Endothelial cell of umbilical vein (primary cell): ENCODE measurements at regions not wholly inside any gene's neighbourhood (a gene's known extent, or its start where the extent isn't known, plus 50 kb on each side); places are given as distances from the start of the nearest gene placed in this dataset.

Source experiments
- BruUV-seq: library from RNA; stranded (reverse); fragments of 400-500 nt; replicated peaks from 2 replicates; lab custom pipeline; 2021; lab: Mats Ljungman, UMichigan
- CTCF ChIA-PET: fragments of 300-600, 350-600 bp; sonication (Branson Sonifier 250); formaldehyde crosslinking; loops from one replicate; lab custom pipeline; 2021; ENCODE audit warnings: antibody characterized with exemption, inconsistent platforms; lab: Charles Lee
- POLR2A ChIA-PET: fragments of 300-600, 350-600 bp; sonication (Branson Sonifier 250); formaldehyde crosslinking; loops from one replicate; lab custom pipeline; 2021; ENCODE audit warnings: antibody characterized with exemption, inconsistent platforms; lab: Charles Lee
- DNase-seq: peaks from one replicate; pipeline ENCODE4 v3.0.0-alpha.2; 2011; ENCODE audit warnings: low read depth, low spot score
- FAIRE-seq: peaks from 2 replicates; lab custom pipeline; 2011; peaks lifted over from hg19 to GRCh38; lab: Jason Lieb, UNC
- H2AFZ ChIP-seq: 2 replicates; pipeline ENCODE4 v1.6.0; 2012; ENCODE audit warnings: low read depth, low read length, control low read depth, inconsistent platforms
- H3K27ac ChIP-seq: 2 replicates; pipeline ENCODE4 v1.5.1; 2011; ENCODE audit warnings: low read depth, mild to moderate bottlenecking, control low read depth, low read length, moderate library complexity; ENCODE audit not compliant: insufficient read depth
- H3K27me3 ChIP-seq, 2 experiments: 2 replicates each; pipeline versions ENCODE4 v1.6.0 to v1.6.1; 2011; ENCODE audit warnings: low read length in 2 of 2, mixed read lengths in 1 of 2; ENCODE audit not compliant: control insufficient read depth in 2 of 2, insufficient read depth in 2 of 2
- H3K36me3 ChIP-seq, 2 experiments: 2 replicates in 1 of 2; 3 replicates in 1 of 2; pipeline ENCODE4 v1.5.1; 2011; ENCODE audit warnings: low read length in 2 of 2, mild to moderate bottlenecking in 1 of 2, moderate library complexity in 1 of 2; ENCODE audit not compliant: control insufficient read depth in 2 of 2, insufficient read depth in 2 of 2; ENCODE audit errors: extremely low read depth in 1 of 2
- H3K4me1 ChIP-seq: 3 replicates; pipeline ENCODE4 v1.5.1; 2011; ENCODE audit warnings: mild to moderate bottlenecking, low read length; ENCODE audit not compliant: control insufficient read depth, insufficient read depth; ENCODE audit errors: extremely low read depth
- H3K4me2 ChIP-seq: 2 replicates; pipeline ENCODE4 v1.6.1; 2011; ENCODE audit warnings: low read length, control low read depth, mixed read lengths; ENCODE audit not compliant: insufficient read depth
- H3K4me3 ChIP-seq, 3 experiments: fragments of 200-600 bp in 1 of 3; sonication (generic), shearing (Covaris generic) in 1 of 3; replicated peaks in 1 of 3; 2 replicates each; pipeline ENCODE4 v1.5.1; 2011 to 2016; ENCODE audit warnings: control low read depth in 3 of 3, low read length in 3 of 3, mild to moderate bottlenecking in 2 of 3, inconsistent platforms in 1 of 3, low read depth in 1 of 3, moderate library complexity in 1 of 3; ENCODE audit not compliant: insufficient read depth in 1 of 3
- H3K79me2 ChIP-seq: 2 replicates; pipeline ENCODE4 v1.6.0; 2012; ENCODE audit warnings: low read length, inconsistent platforms; ENCODE audit not compliant: control insufficient read depth, insufficient read depth
- H3K9ac ChIP-seq: replicated peaks from 2 replicates; pipeline ENCODE3; 2011; ENCODE audit warnings: low read length, control low read depth; ENCODE audit not compliant: insufficient read depth; ENCODE audit errors: extremely low read depth
- H3K9me1 ChIP-seq: replicated peaks from 3 replicates; pipeline ENCODE4 v1.6.0; 2011; ENCODE audit warnings: mild to moderate bottlenecking, low read length; ENCODE audit not compliant: control insufficient read depth, insufficient read depth; ENCODE audit errors: extremely low read depth
- H3K9me3 ChIP-seq: replicated peaks from 2 replicates; pipeline ENCODE4 v1.5.1; 2012; ENCODE audit warnings: low read length, inconsistent platforms; ENCODE audit not compliant: control insufficient read depth, insufficient read depth
- H4K20me1 ChIP-seq: replicated peaks from 2 replicates; pipeline ENCODE3; 2011; ENCODE audit warnings: mild to moderate bottlenecking, low read length; ENCODE audit not compliant: control insufficient read depth, insufficient read depth; ENCODE audit errors: extremely low read depth
- CTCF ChIP-seq, 2 donors: IDR thresholded peaks; 1 replicate in 1 of 2; 2 replicates in 1 of 2; pipeline ENCODE4 v1.5.1; 2011; ENCODE audit warnings: low read length in 2 of 2, mild to moderate bottlenecking in 2 of 2, moderate library complexity in 2 of 2, control low read depth in 1 of 2, inconsistent platforms in 1 of 2, low read depth in 1 of 2; ENCODE audit not compliant: insufficient read depth in 1 of 2; ENCODE audit errors: extremely low read depth in 1 of 2
- EZH2 ChIP-seq: IDR thresholded peaks from 2 replicates; pipeline ENCODE4 v1.6.1; 2012; ENCODE audit warnings: borderline replicate concordance, low read depth, mild to moderate bottlenecking, moderate library complexity, low read length, inconsistent platforms; ENCODE audit not compliant: severe bottlenecking
- FOS ChIP-seq: IDR thresholded peaks from 2 replicates; pipeline ENCODE4 v1.6.1; 2011; ENCODE audit warnings: mild to moderate bottlenecking, low read length, moderate library complexity, borderline replicate concordance; ENCODE audit not compliant: insufficient read depth
- GATA2 ChIP-seq: IDR thresholded peaks from 2 replicates; pipeline ENCODE4 v1.7.0; 2011; ENCODE audit warnings: low read depth, mild to moderate bottlenecking, moderate library complexity, mixed read lengths, low read length; ENCODE audit not compliant: insufficient read length, insufficient read depth
- JUN ChIP-seq: IDR thresholded peaks from 2 replicates; pipeline ENCODE4 v1.6.1; 2011; ENCODE audit warnings: borderline replicate concordance, low read depth; ENCODE audit not compliant: insufficient read length, insufficient read depth
- MAX ChIP-seq: IDR thresholded peaks from 2 replicates; pipeline ENCODE4 v1.6.1; 2011; ENCODE audit not compliant: insufficient read depth, insufficient read length
- MYC ChIP-seq: IDR thresholded peaks from one replicate; pipeline ENCODE4 v1.6.1; 2011; ENCODE audit warnings: mild to moderate bottlenecking, low read depth, low read length
- POLR2A ChIP-seq: IDR thresholded peaks from 2 replicates; pipeline ENCODE4 v1.6.1; 2012; ENCODE audit warnings: low read depth, mild to moderate bottlenecking, control low read depth, low read length
- POLR2AphosphoS5 ChIP-seq: IDR thresholded peaks from 2 replicates; pipeline ENCODE4 v1.6.1; 2012; ENCODE audit warnings: low read depth, mild to moderate bottlenecking, control low read depth, low read length, moderate library complexity; ENCODE audit not compliant: insufficient read depth
- dilution Hi-C: fragments of 300-500 bp; cut with MboI; formaldehyde crosslinking; loops from one replicate; pipeline ENCODE4 v1.15.0; 2019; ENCODE audit warnings: low sequenced_read_pairs; ENCODE audit not compliant: extremely low pct_ligation_motif_present
- intact Hi-C: fragments of 100-400 bp; cut with micrococcal nuclease; formaldehyde crosslinking; loops from one replicate; pipeline ENCODE4 v1.10.0; 2022

GRCh38 chr20:56178219-56178618 lies 70.3 kb upstream of the MC3R start:
- no peaks in the 10 kb centered on the region for H3K9me1 ChIP-seq
- no peaks in the 10 kb centered on the region for H3K27me3 ChIP-seq
- no TSS peak for BruUV-seq
- no peak overlapping the region for H3K4me2 ChIP-seq
- dilution Hi-C loops (no loop called here), intact Hi-C loops (no loop called here)
- no peak overlapping the region for H3K27ac ChIP-seq
- ChIA-PET CTCF (no interaction called here), POLR2A (no interaction called here)
- no peaks in the 10 kb centered on the region for H3K36me3 ChIP-seq
- H3K4me3 ChIP-seq: no peak overlapping the region
- TF ChIP-seq POLR2AphosphoS5 (no peak), EZH2 (no peak), MYC (no peak), JUN (no peak), CTCF (IDR thresholded peaks at IDR 0.05; ENCODE audit: extremely low read depth in 1 of 2, insufficient read depth in 1 of 2, low read depth in 1 of 2, low read length in 2 of 2) (no peak), FOS (no peak)
- no peaks in the 10 kb centered on the region for H3K4me1 ChIP-seq
- no peak for FAIRE-seq
- no peak for DNase-seq
- H3K9me3 ChIP-seq: peaks cover 2% of the 10 kb centered on the region
- no peaks in the 10 kb centered on the region for H4K20me1 ChIP-seq
- H3K79me2 ChIP-seq: no peaks in the 10 kb centered on the region
- no peak overlapping the region for H2AFZ ChIP-seq
- no peak overlapping the region for H3K9ac ChIP-seq

GRCh38 chr20:56179051-56179450 lies 69.5 kb upstream of the MC3R start:
- Histone ChIP-seq H2AFZ (no peak overlapping the region), H4K20me1 (no peaks in the 10 kb centered on the region), H3K4me1 (no peaks in the 10 kb centered on the region), H3K4me3 (no peak overlapping the region), H3K27me3 (no peaks in the 10 kb centered on the region), H3K27ac (no peak overlapping the region), H3K9me1 (no peaks in the 10 kb centered on the region), H3K36me3 (no peaks in the 10 kb centered on the region), H3K4me2 (no peak overlapping the region), H3K9ac (no peak overlapping the region), H3K9me3 (peaks cover 2% of the 10 kb centered on the region), H3K79me2 (no peaks in the 10 kb centered on the region)
- no peak for DNase-seq
- intact Hi-C loops: no loop called here
- POLR2A ChIA-PET: no interaction called here
- TF ChIP-seq FOS: no peak
- no peak for TF ChIP-seq MYC
- TF ChIP-seq CTCF (IDR thresholded peaks at IDR 0.05; ENCODE audit: extremely low read depth in 1 of 2, insufficient read depth in 1 of 2, low read depth in 1 of 2, low read length in 2 of 2): no peak
- no peak for TF ChIP-seq JUN
- TF ChIP-seq POLR2A: no peak
- TF ChIP-seq POLR2AphosphoS5: no peak
- TF ChIP-seq MAX: no peak
- TF ChIP-seq GATA2: no peak
- no peak for TF ChIP-seq EZH2
- dilution Hi-C loops: no loop called here
- BruUV-seq: no TSS peak
- CTCF ChIA-PET: no interaction called here
- FAIRE-seq: no peak
